ENCODE measurements at regions not wholly inside any gene's neighbourhood (a gene's known extent, or its start where the extent isn't known, plus 50 kb on each side); places are given as distances from the start of the nearest gene placed in this dataset.

DNA sequence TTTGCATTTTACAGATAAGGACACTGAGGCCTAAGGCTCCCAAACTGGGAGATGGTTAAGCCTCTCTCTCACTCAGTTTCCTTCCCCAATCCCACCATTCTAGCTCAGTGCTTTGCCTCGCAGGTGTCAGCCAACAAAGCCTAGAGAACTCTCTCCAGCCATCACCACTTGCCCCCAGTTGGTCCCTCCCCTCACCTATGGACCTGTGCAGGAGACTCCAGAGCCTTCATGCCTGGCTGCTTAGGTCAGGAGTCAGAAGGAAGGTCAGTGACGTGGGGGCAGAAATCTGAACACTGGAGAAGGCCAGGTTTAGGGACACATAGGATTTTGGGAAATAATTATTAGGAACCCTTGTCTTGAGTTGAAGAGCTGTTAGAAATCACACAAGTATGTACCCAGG lies 295.3 kb downstream of the PTPRU start:
- H3K4me3 ChIP-seq (ENCODE audit: low read depth in 1 of 2, low read length in 2 of 2) = no peak overlapping the region
- H3K9ac ChIP-seq (ENCODE audit: low read length) = no peak overlapping the region
- no peaks in the 10 kb centered on the region for H3K36me3 ChIP-seq (ENCODE audit: insufficient read depth, low read length)
- no peaks in the 10 kb centered on the region for H3K27me3 ChIP-seq (ENCODE audit: control insufficient read depth in 1 of 2, insufficient read depth in 2 of 2, low read length in 2 of 2)
- H3K9me3 ChIP-seq (ENCODE audit: low read length) = no peaks in the 10 kb centered on the region
- H3K27ac ChIP-seq (ENCODE audit: low read depth, low read length) = no peak overlapping the region
- no peaks in the 10 kb centered on the region for H3K4me1 ChIP-seq (ENCODE audit: insufficient read depth, low read length)

DNA sequence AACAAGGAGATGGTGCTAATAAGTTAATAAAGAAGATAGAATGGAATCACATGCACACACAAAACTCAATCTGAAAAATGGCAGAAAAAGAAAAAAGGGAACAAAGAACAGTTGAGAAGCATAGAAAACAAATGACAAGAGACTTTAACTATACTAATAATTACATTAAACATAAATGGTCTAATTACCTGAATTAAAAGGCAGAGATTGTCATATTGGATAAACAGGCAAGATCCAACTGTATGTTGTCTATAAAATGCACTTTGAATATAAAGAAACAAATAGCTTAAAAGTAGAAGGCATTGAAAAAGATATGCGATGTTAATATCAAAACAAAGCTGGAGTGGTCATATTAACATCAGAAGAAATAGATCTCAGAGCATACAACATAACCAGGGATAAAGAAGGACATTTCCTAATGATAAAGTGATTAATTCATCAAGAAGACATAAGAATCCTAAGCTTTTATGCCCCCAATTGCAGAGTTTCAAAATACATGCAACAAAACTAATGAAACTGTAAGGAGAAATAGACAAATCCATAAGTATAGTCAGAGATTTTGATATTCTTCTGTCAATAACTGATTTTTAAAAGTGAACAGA lies 293.5 kb downstream of the PTPRU start:
- no peak overlapping the region for H3K4me3 ChIP-seq (ENCODE audit: low read depth in 1 of 2, low read length in 2 of 2)
- no peaks in the 10 kb centered on the region for H3K36me3 ChIP-seq (ENCODE audit: insufficient read depth, low read length)
- no peaks in the 10 kb centered on the region for H3K4me1 ChIP-seq (ENCODE audit: insufficient read depth, low read length)
- H3K9ac ChIP-seq (ENCODE audit: low read length) = no peak overlapping the region
- no peak overlapping the region for H3K27ac ChIP-seq (ENCODE audit: low read depth, low read length)
- no peaks in the 10 kb centered on the region for H3K9me3 ChIP-seq (ENCODE audit: low read length)
- no peaks in the 10 kb centered on the region for H3K27me3 ChIP-seq (ENCODE audit: control insufficient read depth in 1 of 2, insufficient read depth in 2 of 2, low read length in 2 of 2)

DNA sequence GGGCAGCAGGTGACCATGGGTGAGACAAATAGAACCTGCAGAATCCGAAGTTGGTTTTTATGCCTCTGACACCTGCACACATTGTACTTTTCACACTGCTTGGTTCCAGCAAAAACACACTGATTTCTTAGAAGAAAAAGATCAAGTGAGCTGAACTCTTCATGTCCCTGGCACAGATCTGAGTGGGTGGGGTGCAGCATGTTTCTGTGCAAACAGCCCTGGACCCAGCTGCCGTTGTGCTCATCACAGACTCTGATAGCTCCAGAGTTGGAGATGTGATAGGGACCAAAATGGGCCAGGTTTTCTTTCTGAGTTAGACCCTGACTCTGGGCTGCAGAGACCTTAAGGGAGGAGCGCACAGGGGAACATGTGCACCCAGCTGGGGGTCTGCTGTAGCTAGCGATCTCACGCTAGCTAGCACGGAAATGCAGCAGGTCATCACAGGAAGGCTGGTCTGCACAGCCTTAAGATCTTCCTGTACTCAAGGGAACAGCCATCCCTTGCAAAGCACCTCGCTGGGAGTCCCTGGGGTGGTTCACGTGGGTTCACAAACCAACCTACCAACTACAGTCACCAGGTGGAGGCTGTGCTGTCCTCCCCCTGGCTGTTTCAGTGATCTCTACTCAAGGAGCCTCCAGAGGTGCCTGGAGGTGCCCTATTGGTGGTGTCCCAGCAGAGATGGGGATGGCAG lies 291.1 kb downstream of the PTPRU start:
- Histone ChIP-seq H3K27ac (ENCODE audit: low read depth, low read length) (no peak overlapping the region), H3K4me1 (ENCODE audit: insufficient read depth, low read length) (no peaks in the 10 kb centered on the region), H3K4me3 (ENCODE audit: low read depth in 1 of 2, low read length in 2 of 2) (no peak overlapping the region), H3K9me3 (ENCODE audit: low read length) (no peaks in the 10 kb centered on the region), H3K36me3 (ENCODE audit: insufficient read depth, low read length) (no peaks in the 10 kb centered on the region), H3K9ac (ENCODE audit: low read length) (no peak overlapping the region), H3K27me3 (ENCODE audit: control insufficient read depth in 1 of 2, insufficient read depth in 2 of 2, low read length in 2 of 2) (peaks cover 0 to 4% of the 10 kb centered on the region in 2 donors)

DNA sequence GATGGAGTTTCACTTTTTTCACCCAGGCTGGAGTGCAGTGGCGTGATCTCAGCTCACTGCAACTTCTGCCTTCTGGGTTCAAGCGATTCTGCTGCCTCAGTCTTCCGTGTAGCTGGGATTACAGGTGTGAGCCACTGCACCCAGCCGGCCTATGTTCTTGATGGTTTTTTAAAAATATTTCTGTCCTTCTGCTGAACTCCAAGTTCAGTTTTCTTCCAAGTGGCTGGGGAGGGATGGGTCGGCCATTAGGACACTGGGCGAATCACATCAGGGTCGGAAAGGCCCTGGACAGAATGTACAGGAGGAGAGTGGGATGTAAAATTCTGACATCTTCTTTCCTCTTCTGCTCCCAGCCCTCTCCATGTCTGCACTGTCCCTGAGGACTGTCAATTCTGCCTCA lies 289.6 kb downstream of the PTPRU start:
- Histone ChIP-seq H3K4me1 (ENCODE audit: insufficient read depth, low read length) (no peaks in the 10 kb centered on the region), H3K4me3 (ENCODE audit: low read depth in 1 of 2, low read length in 2 of 2) (no peak overlapping the region), H3K36me3 (ENCODE audit: insufficient read depth, low read length) (no peaks in the 10 kb centered on the region), H3K9me3 (ENCODE audit: low read length) (no peaks in the 10 kb centered on the region), H3K9ac (ENCODE audit: low read length) (no peak overlapping the region), H3K27ac (ENCODE audit: low read depth, low read length) (no peak overlapping the region), H3K27me3 (ENCODE audit: control insufficient read depth in 1 of 2, insufficient read depth in 2 of 2, low read length in 2 of 2) (peaks cover 0 to 7% of the 10 kb centered on the region in 2 donors)

DNA sequence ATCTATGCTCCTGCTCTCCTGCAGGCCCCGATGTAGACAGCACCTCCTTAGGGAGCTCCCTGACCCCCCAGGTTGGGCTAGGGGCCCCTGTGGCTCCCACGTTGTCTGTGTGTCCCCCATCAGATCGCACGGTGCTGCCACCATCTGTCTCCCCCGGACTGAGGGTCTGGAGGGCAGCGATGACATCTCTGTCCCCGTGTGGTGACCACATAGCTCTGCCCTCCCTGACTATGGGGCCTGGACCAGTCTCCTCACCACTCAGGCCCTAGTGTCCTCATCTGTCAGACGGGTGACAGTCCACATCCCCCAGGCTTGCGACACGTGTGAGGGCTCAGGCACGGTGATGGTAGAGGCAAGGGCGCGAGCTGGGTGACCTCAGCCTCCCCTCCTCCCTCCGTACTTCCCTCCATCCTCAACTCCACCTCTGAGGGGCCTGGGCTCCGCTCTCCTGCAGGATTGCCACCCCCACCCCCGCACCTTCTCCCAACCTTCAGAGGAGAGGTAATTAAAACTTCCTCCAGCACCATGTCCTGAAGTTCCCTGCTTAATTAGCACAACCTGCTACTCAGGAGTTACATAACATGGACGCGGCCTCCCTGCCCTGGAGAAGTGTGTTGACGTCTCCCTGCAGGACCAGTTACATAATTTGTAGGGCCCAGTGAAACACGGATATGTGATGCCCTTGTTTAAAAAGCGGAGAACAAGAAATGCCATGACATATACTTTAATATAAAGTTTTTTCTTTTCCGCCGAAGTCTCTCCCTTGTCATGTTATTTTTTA lies 288.2 kb downstream of the PTPRU start:
- Histone ChIP-seq H3K36me3 (ENCODE audit: insufficient read depth, low read length) (no peaks in the 10 kb centered on the region), H3K27me3 (ENCODE audit: control insufficient read depth in 1 of 2, insufficient read depth in 2 of 2, low read length in 2 of 2) (peaks cover 0 to 20% of the 10 kb centered on the region in 2 donors), H3K4me3 (ENCODE audit: low read depth in 1 of 2, low read length in 2 of 2) (no peak overlapping the region), H3K9me3 (ENCODE audit: low read length) (no peaks in the 10 kb centered on the region), H3K27ac (ENCODE audit: low read depth, low read length) (no peak overlapping the region), H3K9ac (ENCODE audit: low read length) (no peak overlapping the region), H3K4me1 (ENCODE audit: insufficient read depth, low read length) (no peaks in the 10 kb centered on the region)

DNA sequence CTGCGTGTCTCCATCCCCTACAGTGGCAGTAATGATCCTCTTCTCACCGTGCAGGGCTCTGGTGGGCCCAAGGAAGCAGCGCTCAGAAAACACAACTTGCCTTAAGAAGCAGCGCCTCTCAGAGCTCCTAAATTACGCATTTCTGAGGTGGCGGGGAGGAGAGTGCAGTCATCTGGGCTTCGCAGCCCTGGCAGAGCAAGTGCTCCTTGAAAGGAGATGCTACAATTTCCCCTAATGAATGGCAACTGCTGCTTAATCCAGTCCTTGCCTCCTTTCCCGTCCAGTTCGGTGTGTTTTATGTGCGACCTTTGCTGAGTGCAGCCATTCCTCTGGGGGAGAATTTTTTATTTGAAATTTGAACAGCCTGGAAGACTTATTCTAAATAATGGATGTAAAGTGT lies 287.3 kb downstream of the PTPRU start:
- no peaks in the 10 kb centered on the region for H3K9me3 ChIP-seq (ENCODE audit: low read length)
- H3K4me1 ChIP-seq (ENCODE audit: insufficient read depth, low read length) = no peaks in the 10 kb centered on the region
- peaks cover 0 to 29% of the 10 kb centered on the region in 2 donors for H3K27me3 ChIP-seq (ENCODE audit: control insufficient read depth in 1 of 2, insufficient read depth in 2 of 2, low read length in 2 of 2)
- no peak overlapping the region for H3K4me3 ChIP-seq (ENCODE audit: low read depth in 1 of 2, low read length in 2 of 2)
- no peaks in the 10 kb centered on the region for H3K36me3 ChIP-seq (ENCODE audit: insufficient read depth, low read length)
- no peak overlapping the region for H3K27ac ChIP-seq (ENCODE audit: low read depth, low read length)
- H3K9ac ChIP-seq (ENCODE audit: low read length) = no peak overlapping the region

DNA sequence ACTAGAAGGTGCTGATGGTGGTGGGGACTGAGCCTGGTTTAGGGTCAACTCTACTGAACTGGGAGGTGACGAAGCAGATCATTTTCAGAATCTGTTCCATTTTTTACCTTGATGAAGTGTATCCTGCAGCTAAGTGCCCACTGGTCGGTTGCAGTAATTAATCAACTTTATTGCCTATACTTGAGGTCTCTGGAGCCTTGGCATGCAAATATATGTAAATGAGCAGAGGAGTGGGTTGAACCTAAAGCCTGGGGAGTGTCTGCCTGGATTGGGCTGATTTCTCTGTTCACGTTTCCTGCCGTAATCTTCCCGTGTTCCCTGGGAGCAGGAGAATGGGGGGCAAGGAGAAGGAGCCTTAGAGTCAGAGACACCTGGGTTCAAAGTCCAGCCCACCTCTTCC lies 286.8 kb downstream of the PTPRU start:
- peaks cover 0 to 29% of the 10 kb centered on the region in 2 donors for H3K27me3 ChIP-seq (ENCODE audit: control insufficient read depth in 1 of 2, insufficient read depth in 2 of 2, low read length in 2 of 2)
- no peak overlapping the region for H3K4me3 ChIP-seq (ENCODE audit: low read depth in 1 of 2, low read length in 2 of 2)
- H3K9ac ChIP-seq (ENCODE audit: low read length) = no peak overlapping the region
- H3K4me1 ChIP-seq (ENCODE audit: insufficient read depth, low read length) = no peaks in the 10 kb centered on the region
- H3K36me3 ChIP-seq (ENCODE audit: insufficient read depth, low read length) = no peaks in the 10 kb centered on the region
- no peaks in the 10 kb centered on the region for H3K9me3 ChIP-seq (ENCODE audit: low read length)
- no peak overlapping the region for H3K27ac ChIP-seq (ENCODE audit: low read depth, low read length)

DNA sequence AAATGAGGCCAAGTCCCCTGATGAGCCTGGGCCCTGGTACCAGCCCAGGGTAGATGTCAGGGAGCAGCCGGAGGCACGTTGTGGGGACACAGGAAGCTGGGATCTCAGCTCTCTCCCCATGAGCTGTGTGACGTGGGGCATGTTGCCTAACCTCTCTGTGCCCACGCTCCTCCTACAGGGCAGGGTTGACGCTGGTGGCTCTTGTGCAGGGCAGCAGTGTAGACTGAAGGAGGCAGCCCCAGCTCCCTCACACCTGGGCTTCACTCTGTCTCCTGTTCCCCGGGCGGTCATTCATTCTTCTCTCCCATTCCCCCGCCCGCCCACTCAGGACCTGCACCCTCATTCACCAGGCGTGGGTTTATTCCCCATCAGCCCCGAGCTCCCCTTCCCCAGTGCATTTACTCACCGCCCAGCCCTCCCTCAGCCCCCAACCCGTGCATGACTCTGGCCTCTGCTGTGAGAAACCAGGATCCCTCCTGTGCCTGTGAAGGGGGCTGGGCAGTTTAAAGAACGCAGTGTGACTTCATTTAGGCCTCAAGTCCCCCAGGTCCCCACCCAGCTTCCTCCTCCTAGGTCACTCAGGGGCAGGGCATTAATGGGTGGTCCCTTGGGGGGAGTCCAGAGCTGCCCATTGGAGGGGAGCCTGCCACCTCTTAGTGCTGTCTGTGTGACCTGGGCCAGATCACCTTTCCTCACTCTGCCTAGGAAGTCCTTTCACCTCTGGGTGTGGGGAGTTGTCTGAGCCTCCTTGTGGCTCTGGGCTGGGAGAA lies 285.7 kb downstream of the PTPRU start:
- H3K4me3 ChIP-seq (ENCODE audit: low read depth in 1 of 2, low read length in 2 of 2) = no peak overlapping the region
- H3K36me3 ChIP-seq (ENCODE audit: insufficient read depth, low read length) = no peaks in the 10 kb centered on the region
- H3K9ac ChIP-seq (ENCODE audit: low read length) = no peak overlapping the region
- H3K27ac ChIP-seq (ENCODE audit: low read depth, low read length) = no peak overlapping the region
- H3K4me1 ChIP-seq (ENCODE audit: insufficient read depth, low read length) = no peaks in the 10 kb centered on the region
- peaks cover 0 to 29% of the 10 kb centered on the region in 2 donors for H3K27me3 ChIP-seq (ENCODE audit: control insufficient read depth in 1 of 2, insufficient read depth in 2 of 2, low read length in 2 of 2)
- no peaks in the 10 kb centered on the region for H3K9me3 ChIP-seq (ENCODE audit: low read length)

DNA sequence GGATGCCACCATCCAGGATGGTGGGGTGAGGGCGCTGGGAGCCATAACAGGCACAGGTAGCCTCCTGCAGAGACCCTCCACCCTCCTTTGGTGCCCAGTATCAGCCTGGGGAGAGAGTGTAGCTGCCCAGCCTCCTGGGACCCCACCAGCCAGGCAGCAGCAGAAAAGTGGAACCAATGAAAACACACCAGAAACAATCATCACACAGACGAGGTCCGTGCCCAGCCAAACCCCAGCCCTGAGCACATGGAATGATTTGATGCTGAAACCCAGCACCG lies 285.1 kb downstream of the PTPRU start:
- Histone ChIP-seq H3K4me3 (ENCODE audit: low read depth in 1 of 2, low read length in 2 of 2) (no peak overlapping the region), H3K27ac (ENCODE audit: low read depth, low read length) (no peak overlapping the region), H3K9me3 (ENCODE audit: low read length) (no peaks in the 10 kb centered on the region), H3K36me3 (ENCODE audit: insufficient read depth, low read length) (no peaks in the 10 kb centered on the region), H3K27me3 (ENCODE audit: control insufficient read depth in 1 of 2, insufficient read depth in 2 of 2, low read length in 2 of 2) (peaks cover 0 to 29% of the 10 kb centered on the region in 2 donors), H3K4me1 (ENCODE audit: insufficient read depth, low read length) (no peaks in the 10 kb centered on the region), H3K9ac (ENCODE audit: low read length) (no peak overlapping the region)

DNA sequence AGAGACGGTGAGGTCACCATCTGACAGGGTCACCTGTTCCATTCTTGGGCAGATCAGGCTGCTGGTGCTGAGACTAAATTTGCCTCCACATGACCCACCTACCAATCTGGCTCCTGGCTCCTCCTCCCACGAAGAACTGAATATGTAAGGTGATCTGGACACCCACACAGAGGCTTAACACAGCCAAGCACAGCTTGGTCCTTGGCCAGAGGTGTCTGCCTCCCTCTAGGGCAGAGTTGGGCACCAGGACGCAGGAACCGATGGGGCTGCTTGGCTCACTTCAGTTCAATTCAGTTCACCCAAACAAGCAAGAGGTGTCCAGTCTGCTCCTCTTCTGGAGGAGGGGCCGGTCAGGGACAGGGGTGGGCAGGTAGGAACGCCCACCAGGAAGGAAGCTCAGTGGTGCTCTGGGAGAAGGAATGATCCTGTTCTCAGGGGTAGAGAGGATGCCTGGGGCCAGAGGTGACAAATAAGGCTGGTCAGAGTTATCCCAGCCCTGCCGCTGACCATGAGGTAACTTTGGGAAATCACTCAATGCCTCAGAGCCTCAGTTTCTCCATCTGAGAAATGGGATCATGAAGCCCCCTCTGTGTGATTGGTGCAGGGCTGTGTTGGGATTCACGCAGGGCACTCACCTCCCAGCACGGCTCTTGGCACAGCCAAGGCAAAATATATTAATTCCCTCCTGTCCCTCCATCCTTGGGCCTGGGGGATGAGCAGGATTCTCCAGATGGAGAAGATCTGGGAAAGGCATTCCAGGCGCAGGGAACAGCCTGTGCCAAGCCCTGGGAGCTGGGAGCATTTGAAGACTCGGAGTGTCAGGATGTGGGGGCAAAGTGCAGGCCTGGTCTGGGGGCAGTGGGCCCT lies 284.5 kb downstream of the PTPRU start:
- H3K27me3 ChIP-seq (ENCODE audit: control insufficient read depth in 1 of 2, insufficient read depth in 2 of 2, low read length in 2 of 2) = peaks cover 0 to 29% of the 10 kb centered on the region in 2 donors

DNA sequence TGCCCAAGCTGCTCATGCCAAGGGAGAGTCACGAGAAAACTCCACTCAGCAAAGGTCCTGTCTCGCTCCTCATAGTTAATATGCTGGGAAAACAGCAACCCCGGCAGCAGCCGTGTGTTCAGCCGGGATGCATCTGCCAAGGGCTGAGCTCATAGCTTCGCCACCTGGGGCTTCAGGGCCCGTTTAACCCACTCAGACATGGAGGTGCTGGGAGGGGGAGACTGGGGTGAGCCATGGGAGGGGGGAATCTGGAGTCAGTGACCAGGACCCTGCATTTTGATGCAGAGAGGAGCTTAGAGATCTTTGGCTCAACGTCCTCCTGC lies 283.4 kb downstream of the PTPRU start:
- no peak overlapping the region for H3K4me3 ChIP-seq (ENCODE audit: low read depth in 1 of 2, low read length in 2 of 2)
- no peaks in the 10 kb centered on the region for H3K4me1 ChIP-seq (ENCODE audit: insufficient read depth, low read length)
- H3K27ac ChIP-seq (ENCODE audit: low read depth, low read length) = no peak overlapping the region
- peaks cover 0 to 29% of the 10 kb centered on the region in 2 donors for H3K27me3 ChIP-seq (ENCODE audit: control insufficient read depth in 1 of 2, insufficient read depth in 2 of 2, low read length in 2 of 2)
- H3K9ac ChIP-seq (ENCODE audit: low read length) = no peak overlapping the region
- no peaks in the 10 kb centered on the region for H3K36me3 ChIP-seq (ENCODE audit: insufficient read depth, low read length)
- H3K9me3 ChIP-seq (ENCODE audit: low read length) = no peaks in the 10 kb centered on the region

More for the DNA sequence above, 284.5 kb downstream of the PTPRU start:
- H3K9me3 ChIP-seq (ENCODE audit: low read length) = no peaks in the 10 kb centered on the region
- no peaks in the 10 kb centered on the region for H3K4me1 ChIP-seq (ENCODE audit: insufficient read depth, low read length)
- H3K27ac ChIP-seq (ENCODE audit: low read depth, low read length) = no peak overlapping the region
- H3K4me3 ChIP-seq (ENCODE audit: low read depth in 1 of 2, low read length in 2 of 2) = no peak overlapping the region
- H3K9ac ChIP-seq (ENCODE audit: low read length) = no peak overlapping the region
- H3K36me3 ChIP-seq (ENCODE audit: insufficient read depth, low read length) = no peaks in the 10 kb centered on the region

Data from muscle layer of colon (tissue), 2 donors.